ENCODE measurements at regions not wholly inside any gene's neighbourhood (a gene's known extent, or its start where the extent isn't known, plus 50 kb on each side); places are given as distances from the start of the nearest gene placed in this dataset.
A peak's percentile ranks its signal among the peaks of the same experiment; 100 is the strongest.

DNA sequence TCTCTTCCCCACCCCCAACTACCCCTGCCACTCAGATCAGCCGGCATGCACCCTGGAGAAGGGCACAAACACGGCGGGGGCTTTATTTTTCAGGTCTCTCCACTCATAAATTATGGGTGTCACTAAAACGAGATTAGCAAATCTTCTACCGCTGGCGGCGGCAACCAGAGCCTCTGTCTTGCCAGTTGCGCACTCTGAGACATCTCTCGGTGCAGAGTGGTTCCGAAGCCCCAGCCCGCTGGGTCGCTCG, 125.3 kb upstream of the C11orf58 start:
- Histone ChIP-seq H2BK12ac (ENCODE audit: low read length in 2 of 2) (peak overlapping the region in 1 of 2 experiments; percentile 92), H2AK5ac (ENCODE audit: low read length, severe bottlenecking) (no peak overlapping the region), H3K4me2 (ENCODE audit: low read length, poor library complexity, severe bottlenecking) (peak overlapping the region; percentile 98), H3K79me1 (replicated peaks; ENCODE audit: low read length, poor library complexity, severe bottlenecking) (no peaks in the 10 kb centered on the region), H3K18ac (ENCODE audit: low read depth in 1 of 2, low read length in 2 of 2) (peak overlapping the region; percentile 64 to 67), H3K14ac (ENCODE audit: low read length in 2 of 2) (peak overlapping the region in 1 of 2 experiments; percentile 83), H4K91ac (ENCODE audit: low read length) (no peak overlapping the region), H3K4me1 (ENCODE audit: control insufficient read depth, insufficient read depth, low read depth, low read length) (peaks cover 17% of the 10 kb centered on the region), H3K4ac (ENCODE audit: low read depth in 1 of 2, low read length in 2 of 2) (peak overlapping the region in 1 of 2 experiments; percentile 37), H3K9ac (ENCODE audit: low read length) (peak overlapping the region; percentile 40), H3K23ac (ENCODE audit: low read length in 2 of 2) (peak overlapping the region in 1 of 2 experiments; percentile 81), H3K27me3 (ENCODE audit: control insufficient read depth in 1 of 2, insufficient read depth in 1 of 2, low read length in 2 of 2) (peaks cover 56 to 87% of the 10 kb centered on the region in 2 experiments), H3K9me3 (ENCODE audit: control insufficient read depth, low read length) (peaks cover 4% of the 10 kb centered on the region), H3K36me3 (ENCODE audit: control insufficient read depth in 1 of 2, insufficient read depth in 2 of 2, low read depth in 1 of 2, low read length in 2 of 2) (no peaks in the 10 kb centered on the region), H3K27ac (ENCODE audit: low read length, poor library complexity, severe bottlenecking) (no peak overlapping the region), H2BK120ac (ENCODE audit: low read depth, low read length) (no peak overlapping the region), H2AFZ (ENCODE audit: low read depth, low read length) (peak overlapping the region; percentile 60), H2BK15ac (ENCODE audit: low read depth, poor library complexity, severe bottlenecking) (no peak overlapping the region), H3K4me3 (ENCODE audit: insufficient read depth in 1 of 2, low read depth in 1 of 2, low read length in 2 of 2) (peak overlapping the region; percentile 34 to 75), H2BK5ac (ENCODE audit: low read depth, low read length, poor library complexity, severe bottlenecking) (no peak overlapping the region), H4K8ac (ENCODE audit: low read length) (peak overlapping the region; percentile 59)
- WGBS, result 3% methylated on average over 13 of the region's 13 CpGs
- DNase-seq, result no peak

DNA sequence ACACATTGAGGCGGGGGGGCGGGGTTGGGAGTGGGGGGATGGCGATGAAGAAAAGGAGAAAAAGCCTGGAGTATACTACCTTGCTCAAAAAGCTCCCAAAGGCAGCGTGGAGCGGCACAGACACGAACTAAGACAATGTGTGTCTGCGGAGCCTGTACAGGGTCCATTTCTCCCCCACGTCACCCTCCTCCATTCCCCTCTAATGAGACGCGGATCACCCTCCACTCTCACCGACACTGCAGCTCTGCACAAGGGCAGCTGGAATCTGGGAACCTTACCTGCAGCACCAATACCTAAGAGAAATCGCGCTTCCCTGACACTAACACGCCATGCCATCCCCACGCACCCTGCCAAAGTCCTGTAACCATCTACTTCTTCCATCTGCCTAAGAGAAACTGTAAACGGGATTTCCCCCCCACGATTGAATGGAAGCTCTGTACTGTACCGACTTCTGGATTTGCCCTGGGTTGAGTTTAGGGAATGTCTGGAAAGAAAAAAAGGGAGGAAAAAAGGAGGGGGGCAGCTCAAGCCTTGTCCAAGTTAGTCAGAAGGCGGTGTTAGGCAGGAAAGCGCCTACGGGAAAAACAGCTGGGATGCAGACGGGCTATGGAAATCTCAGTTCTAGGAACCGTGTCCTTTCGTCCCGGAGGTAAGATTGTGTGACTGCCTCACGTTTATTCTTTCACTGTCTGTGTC, 125.7 kb upstream of the C11orf58 start:
- Histone ChIP-seq H3K27ac (ENCODE audit: low read length, poor library complexity, severe bottlenecking) (no peak overlapping the region), H3K4ac (ENCODE audit: low read depth in 1 of 2, low read length in 2 of 2) (no peak overlapping the region), H3K4me3 (ENCODE audit: insufficient read depth in 1 of 2, low read depth in 1 of 2, low read length in 2 of 2) (peak overlapping the region in 1 of 2 experiments; percentile 75), H3K79me1 (replicated peaks; ENCODE audit: low read length, poor library complexity, severe bottlenecking) (no peaks in the 10 kb centered on the region), H3K18ac (ENCODE audit: low read depth in 1 of 2, low read length in 2 of 2) (peak overlapping the region in 1 of 2 experiments; percentile 64), H3K9ac (ENCODE audit: low read length) (peak overlapping the region; percentile 40), H3K4me1 (ENCODE audit: control insufficient read depth, insufficient read depth, low read depth, low read length) (peaks cover 21% of the 10 kb centered on the region), H2BK5ac (ENCODE audit: low read depth, low read length, poor library complexity, severe bottlenecking) (no peak overlapping the region), H3K9me3 (ENCODE audit: control insufficient read depth, low read length) (peaks cover 4% of the 10 kb centered on the region), H2BK15ac (ENCODE audit: low read depth, poor library complexity, severe bottlenecking) (no peak overlapping the region), H2BK120ac (ENCODE audit: low read depth, low read length) (no peak overlapping the region), H2BK12ac (ENCODE audit: low read length in 2 of 2) (no peak overlapping the region), H4K91ac (ENCODE audit: low read length) (no peak overlapping the region), H2AFZ (ENCODE audit: low read depth, low read length) (peak overlapping the region; percentile 60), H3K36me3 (ENCODE audit: control insufficient read depth in 1 of 2, insufficient read depth in 2 of 2, low read depth in 1 of 2, low read length in 2 of 2) (no peaks in the 10 kb centered on the region), H2AK5ac (ENCODE audit: low read length, severe bottlenecking) (no peak overlapping the region), H3K23ac (ENCODE audit: low read length in 2 of 2) (no peak overlapping the region), H3K4me2 (ENCODE audit: low read length, poor library complexity, severe bottlenecking) (peak overlapping the region; percentile 98), H4K8ac (ENCODE audit: low read length) (peak overlapping the region; percentile 67), H3K14ac (ENCODE audit: low read length in 2 of 2) (no peak overlapping the region), H3K27me3 (ENCODE audit: control insufficient read depth in 1 of 2, insufficient read depth in 1 of 2, low read length in 2 of 2) (peaks cover 61 to 90% of the 10 kb centered on the region in 2 experiments)
- WGBS, result 2% methylated on average over 22 of the region's 26 CpGs
- DNase-seq, result peak; percentile 58

DNA sequence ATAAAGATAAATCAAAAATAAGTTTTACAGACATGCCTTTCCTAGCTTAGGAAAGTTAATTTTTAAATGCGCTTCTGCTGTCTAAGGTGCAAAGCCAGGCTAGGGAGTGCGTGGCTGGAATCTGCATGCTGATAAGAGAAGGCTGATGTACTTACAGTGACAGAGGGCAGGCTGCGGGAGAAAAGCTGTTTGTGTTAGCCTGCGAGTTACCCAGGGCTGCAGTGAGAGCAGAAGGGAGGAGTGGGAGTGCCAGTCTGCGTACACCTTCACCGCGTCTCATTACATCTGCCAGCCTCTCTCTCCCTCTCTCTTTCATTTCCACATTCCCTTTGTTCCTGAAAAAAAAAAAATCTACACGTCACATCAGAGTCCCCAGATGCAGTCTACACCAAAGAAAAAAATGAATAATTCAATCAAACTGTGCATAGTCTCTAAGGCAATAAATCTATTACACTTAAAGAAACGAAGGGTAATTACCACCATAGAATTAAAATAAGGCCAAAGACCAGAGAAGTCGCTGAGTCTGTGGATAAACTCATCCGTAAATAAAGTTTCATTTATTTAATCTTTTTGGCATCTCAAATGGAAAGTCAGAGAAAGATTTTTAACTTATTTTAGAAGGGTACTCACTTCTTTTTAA, 126.4 kb upstream of the C11orf58 start:
- 19% methylated on average over 6 of the region's 11 CpGs for WGBS
- Histone ChIP-seq H3K23ac (ENCODE audit: low read length in 2 of 2) (no peak overlapping the region), H3K9ac (ENCODE audit: low read length) (no peak overlapping the region)

DNA sequence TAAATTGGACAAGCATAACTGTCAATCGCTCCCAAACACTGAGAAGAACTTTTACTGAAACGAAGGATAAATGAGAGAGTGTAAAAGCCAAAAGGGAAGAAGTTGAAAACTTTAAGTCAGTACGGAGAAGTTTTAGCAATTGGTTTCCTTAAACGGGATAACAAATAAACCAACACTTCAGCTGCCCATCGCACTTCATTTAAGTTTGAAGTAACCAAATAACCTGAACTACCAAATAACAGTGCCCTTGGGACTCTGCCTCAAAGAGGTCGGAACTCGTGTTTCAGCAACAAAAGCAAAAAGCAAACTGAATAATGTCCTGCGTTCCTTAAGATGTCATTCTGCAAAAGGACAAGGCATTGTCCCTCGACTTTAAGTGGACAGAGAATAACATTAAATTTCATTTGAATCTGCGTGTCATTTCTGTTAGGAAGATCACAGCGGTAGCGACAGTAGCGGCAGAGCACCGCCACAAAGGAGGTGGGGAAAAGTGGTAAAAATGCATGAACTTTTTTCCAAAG, 127.0 kb upstream of the C11orf58 start:
- WGBS, result 23% methylated on average over 11 of the region's 14 CpGs
- no peak overlapping the region for H3K18ac ChIP-seq (ENCODE audit: low read depth in 1 of 2, low read length in 2 of 2)
- H2BK15ac ChIP-seq (ENCODE audit: low read depth, poor library complexity, severe bottlenecking), result no peak overlapping the region
- no peak overlapping the region for H3K4me3 ChIP-seq (ENCODE audit: insufficient read depth in 1 of 2, low read depth in 1 of 2, low read length in 2 of 2)
- H2BK5ac ChIP-seq (ENCODE audit: low read depth, low read length, poor library complexity, severe bottlenecking), result no peak overlapping the region
- no peak overlapping the region for H3K4ac ChIP-seq (ENCODE audit: low read depth in 1 of 2, low read length in 2 of 2)
- peaks cover 4% of the 10 kb centered on the region for H3K9me3 ChIP-seq (ENCODE audit: control insufficient read depth, low read length)
- no peak for DNase-seq
- H3K4me2 ChIP-seq (ENCODE audit: low read length, poor library complexity, severe bottlenecking), result no peak overlapping the region
- peaks cover 61 to 98% of the 10 kb centered on the region in 2 experiments for H3K27me3 ChIP-seq (ENCODE audit: control insufficient read depth in 1 of 2, insufficient read depth in 1 of 2, low read length in 2 of 2)
- no peak overlapping the region for H2BK12ac ChIP-seq (ENCODE audit: low read length in 2 of 2)
- no peak overlapping the region for H3K23ac ChIP-seq (ENCODE audit: low read length in 2 of 2)
- no peaks in the 10 kb centered on the region for H3K36me3 ChIP-seq (ENCODE audit: control insufficient read depth in 1 of 2, insufficient read depth in 2 of 2, low read depth in 1 of 2, low read length in 2 of 2)
- H3K14ac ChIP-seq (ENCODE audit: low read length in 2 of 2), result no peak overlapping the region
- H3K4me1 ChIP-seq (ENCODE audit: control insufficient read depth, insufficient read depth, low read depth, low read length), result peaks cover 25% of the 10 kb centered on the region
- no peaks in the 10 kb centered on the region for H3K79me1 ChIP-seq (replicated peaks; ENCODE audit: low read length, poor library complexity, severe bottlenecking)
- H3K27ac ChIP-seq (ENCODE audit: low read length, poor library complexity, severe bottlenecking), result no peak overlapping the region
- no peak overlapping the region for H4K8ac ChIP-seq (ENCODE audit: low read length)
- no peak overlapping the region for H2AFZ ChIP-seq (ENCODE audit: low read depth, low read length)
- H2AK5ac ChIP-seq (ENCODE audit: low read length, severe bottlenecking), result no peak overlapping the region
- H4K91ac ChIP-seq (ENCODE audit: low read length), result no peak overlapping the region
- no peak overlapping the region for H2BK120ac ChIP-seq (ENCODE audit: low read depth, low read length)
- H3K9ac ChIP-seq (ENCODE audit: low read length), result no peak overlapping the region

More for the DNA sequence above, 126.4 kb upstream of the C11orf58 start:
- Histone ChIP-seq H3K36me3 (ENCODE audit: control insufficient read depth in 1 of 2, insufficient read depth in 2 of 2, low read depth in 1 of 2, low read length in 2 of 2) (no peaks in the 10 kb centered on the region), H4K91ac (ENCODE audit: low read length) (no peak overlapping the region), H3K79me1 (replicated peaks; ENCODE audit: low read length, poor library complexity, severe bottlenecking) (no peaks in the 10 kb centered on the region), H3K4ac (ENCODE audit: low read depth in 1 of 2, low read length in 2 of 2) (no peak overlapping the region), H3K14ac (ENCODE audit: low read length in 2 of 2) (no peak overlapping the region), H3K27ac (ENCODE audit: low read length, poor library complexity, severe bottlenecking) (no peak overlapping the region), H3K4me1 (ENCODE audit: control insufficient read depth, insufficient read depth, low read depth, low read length) (peaks cover 25% of the 10 kb centered on the region), H2BK120ac (ENCODE audit: low read depth, low read length) (no peak overlapping the region), H3K27me3 (ENCODE audit: control insufficient read depth in 1 of 2, insufficient read depth in 1 of 2, low read length in 2 of 2) (peaks cover 61 to 96% of the 10 kb centered on the region in 2 experiments), H3K4me3 (ENCODE audit: insufficient read depth in 1 of 2, low read depth in 1 of 2, low read length in 2 of 2) (no peak overlapping the region), H2AK5ac (ENCODE audit: low read length, severe bottlenecking) (no peak overlapping the region), H2BK15ac (ENCODE audit: low read depth, poor library complexity, severe bottlenecking) (no peak overlapping the region), H3K4me2 (ENCODE audit: low read length, poor library complexity, severe bottlenecking) (no peak overlapping the region), H2AFZ (ENCODE audit: low read depth, low read length) (no peak overlapping the region), H2BK12ac (ENCODE audit: low read length in 2 of 2) (peak overlapping the region in 1 of 2 experiments; percentile 61), H4K8ac (ENCODE audit: low read length) (no peak overlapping the region), H2BK5ac (ENCODE audit: low read depth, low read length, poor library complexity, severe bottlenecking) (no peak overlapping the region), H3K18ac (ENCODE audit: low read depth in 1 of 2, low read length in 2 of 2) (no peak overlapping the region), H3K9me3 (ENCODE audit: control insufficient read depth, low read length) (peaks cover 4% of the 10 kb centered on the region)
- peak; percentile 17 for DNase-seq

Data from mesenchymal stem cell (in vitro differentiated cells and primary cell).